GM12873 (cell line): ENCODE measurements at regions not wholly inside any gene's neighbourhood (a gene's known extent, or its start where the extent isn't known, plus 50 kb on each side); places are given as distances from the start of the nearest gene placed in this dataset.

ENCODE experiments used
- TF ChIP-seq, protein P1 (sequence below): IDR thresholded peaks from 2 replicates; pipeline ENCODE4 v1.5.1; 2012; ENCODE audit warnings: low read depth, mild to moderate bottlenecking, moderate library complexity, low read length, control low read depth; ENCODE audit not compliant: insufficient read depth; ENCODE audit errors: missing control alignments

- TF ChIP-seq, protein P1, sequence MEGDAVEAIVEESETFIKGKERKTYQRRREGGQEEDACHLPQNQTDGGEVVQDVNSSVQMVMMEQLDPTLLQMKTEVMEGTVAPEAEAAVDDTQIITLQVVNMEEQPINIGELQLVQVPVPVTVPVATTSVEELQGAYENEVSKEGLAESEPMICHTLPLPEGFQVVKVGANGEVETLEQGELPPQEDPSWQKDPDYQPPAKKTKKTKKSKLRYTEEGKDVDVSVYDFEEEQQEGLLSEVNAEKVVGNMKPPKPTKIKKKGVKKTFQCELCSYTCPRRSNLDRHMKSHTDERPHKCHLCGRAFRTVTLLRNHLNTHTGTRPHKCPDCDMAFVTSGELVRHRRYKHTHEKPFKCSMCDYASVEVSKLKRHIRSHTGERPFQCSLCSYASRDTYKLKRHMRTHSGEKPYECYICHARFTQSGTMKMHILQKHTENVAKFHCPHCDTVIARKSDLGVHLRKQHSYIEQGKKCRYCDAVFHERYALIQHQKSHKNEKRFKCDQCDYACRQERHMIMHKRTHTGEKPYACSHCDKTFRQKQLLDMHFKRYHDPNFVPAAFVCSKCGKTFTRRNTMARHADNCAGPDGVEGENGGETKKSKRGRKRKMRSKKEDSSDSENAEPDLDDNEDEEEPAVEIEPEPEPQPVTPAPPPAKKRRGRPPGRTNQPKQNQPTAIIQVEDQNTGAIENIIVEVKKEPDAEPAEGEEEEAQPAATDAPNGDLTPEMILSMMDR, result no peak
Measured at GRCh38 chr4:43481526-43481925, 589.0 kb downstream of the GRXCR1 start.

DNA sequence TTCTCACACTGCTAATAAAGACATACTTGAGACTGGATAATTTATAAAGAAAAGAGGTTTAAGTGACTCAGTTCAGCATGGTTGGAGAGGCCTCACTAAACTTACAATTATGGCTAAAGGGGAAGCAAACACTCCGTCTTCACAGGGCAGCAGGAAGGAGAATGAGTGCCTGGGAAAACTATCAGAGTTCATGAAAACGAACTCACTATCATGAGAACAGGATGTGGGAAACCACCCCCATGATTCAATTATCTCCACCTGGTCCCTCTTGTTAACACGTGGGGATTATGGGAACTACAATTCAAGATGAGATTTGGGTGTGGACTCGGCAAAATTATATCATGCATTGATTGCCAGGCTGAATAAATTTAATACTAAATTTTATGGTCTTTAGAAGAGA, 592.7 kb downstream of the GRXCR1 start:
- TF ChIP-seq, protein P1, result no peak

- TF ChIP-seq, protein P1, result no peak
Measured at GRCh38 chr4:43496188-43496587, 603.7 kb downstream of the GRXCR1 start.

GRCh38 chr4:43496602-43497001, 604.1 kb downstream of the GRXCR1 start:
- TF ChIP-seq, protein P1, result no peak

- TF ChIP-seq, protein P1, result no peak
Measured at GRCh38 chr4:43512253-43512652, 619.7 kb downstream of the GRXCR1 start.

DNA sequence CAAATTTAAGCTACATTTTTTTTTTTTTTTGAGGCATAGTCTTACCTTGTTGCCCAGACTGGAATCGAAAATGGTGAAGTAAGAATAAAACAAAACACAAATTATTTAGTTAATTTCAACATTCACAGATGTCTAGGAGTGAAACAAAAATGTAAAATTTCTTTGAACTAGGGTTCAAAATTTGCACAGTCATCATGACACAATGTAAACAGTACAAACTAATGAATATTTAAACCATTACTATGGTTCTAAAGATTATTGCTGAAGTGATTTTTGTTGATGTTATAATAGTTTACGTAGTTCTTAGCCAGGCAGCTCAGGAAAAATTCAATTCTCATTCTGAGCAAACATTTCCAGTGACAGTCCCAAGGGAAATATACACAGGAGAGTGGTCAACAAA, 633.1 kb downstream of the GRXCR1 start:
- TF ChIP-seq, protein P1, result no peak

DNA sequence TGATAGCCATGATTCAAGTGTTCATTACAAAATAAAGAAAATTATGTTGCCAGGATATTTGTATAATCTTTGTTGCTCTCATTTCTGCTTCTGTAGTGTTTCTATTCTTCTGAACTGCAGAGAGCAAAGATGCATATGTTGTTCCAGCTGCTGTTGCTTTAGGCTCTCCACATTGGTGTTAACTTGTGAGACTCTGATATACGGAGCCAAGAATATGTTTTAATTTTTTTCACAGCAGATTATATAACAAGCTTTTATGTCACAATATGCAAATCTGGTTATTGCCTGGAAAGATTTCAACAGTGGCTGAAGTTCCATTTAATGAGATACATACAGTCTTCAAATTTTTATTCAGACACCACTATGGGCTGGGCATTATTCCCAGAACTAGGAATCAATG, 655.0 kb downstream of the GRXCR1 start:
- TF ChIP-seq, protein P1, result no peak
